Nephron progenitor cell (in vitro differentiated cells): ENCODE measurements at regions not wholly inside any gene's neighbourhood (a gene's known extent, or its start where the extent isn't known, plus 50 kb on each side); places are given as distances from the start of the nearest gene placed in this dataset.

Experiments used
- DNase-seq: peaks from one replicate; pipeline ENCODE4 v3.0.0; 2021
- H3K27ac Mint-ChIP-seq: 2 replicates; pipeline ENCODE4 v1.8.0; 2021; ENCODE audit warnings: mild to moderate bottlenecking, moderate library complexity, mixed read lengths
- H3K27me3 Mint-ChIP-seq: 2 replicates; pipeline ENCODE4 v1.8.0; 2021; ENCODE audit warnings: mild to moderate bottlenecking, low read depth, mixed read lengths; ENCODE audit not compliant: poor library complexity
- H3K36me3 Mint-ChIP-seq: 2 replicates; pipeline ENCODE4 v1.8.0; 2021; ENCODE audit warnings: low read depth, mixed read lengths
- H3K4me1 Mint-ChIP-seq: 2 replicates; pipeline ENCODE4 v1.8.0; 2021; ENCODE audit warnings: mixed read lengths
- H3K4me3 Mint-ChIP-seq: 2 replicates; pipeline ENCODE4 v1.8.0; 2021; ENCODE audit warnings: mild to moderate bottlenecking, moderate library complexity, mixed read lengths
- H3K9me3 Mint-ChIP-seq: 2 replicates; pipeline ENCODE4 v1.8.0; 2021; ENCODE audit warnings: mild to moderate bottlenecking, moderate library complexity, mixed read lengths
- TF ChIP-seq, protein P1 (sequence below): fragments of 200-600 bp; sonication (generic); IDR thresholded peaks from 2 replicates; pipeline ENCODE4 v1.5.0; 2021; ENCODE audit warnings: antibody characterized with exemption

DNA sequence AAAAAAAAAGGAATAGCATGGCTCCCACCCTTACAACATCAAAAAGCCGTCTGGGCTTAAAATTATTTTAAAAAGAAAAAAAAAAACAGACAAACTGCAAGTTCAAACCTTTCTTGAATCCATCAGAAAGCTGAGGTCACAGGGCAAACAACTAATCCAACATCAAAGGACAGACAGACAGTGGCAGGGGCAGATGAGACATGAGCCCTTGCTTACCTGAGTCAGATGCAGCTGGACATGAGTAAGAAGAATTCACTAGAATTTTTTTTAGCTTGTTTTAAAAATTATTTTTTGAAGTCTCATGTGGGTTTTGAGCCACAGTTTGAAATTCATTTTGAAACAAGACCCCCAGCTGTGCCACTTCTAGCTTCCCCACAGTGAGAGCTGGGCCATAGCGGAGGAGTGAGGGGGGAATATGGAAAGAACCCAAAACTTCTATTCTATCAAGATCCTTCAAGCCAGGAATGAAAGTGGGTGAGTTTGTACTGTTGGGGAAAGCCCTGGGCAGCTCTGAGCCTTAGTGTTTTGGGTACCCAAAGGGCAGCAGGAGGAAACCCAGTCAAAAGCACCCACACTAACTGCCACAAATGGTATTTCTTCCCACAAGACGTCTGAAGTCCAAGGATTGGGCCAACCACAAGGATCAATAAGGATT lies 111.4 kb downstream of the ATXN3L start:
- Mint-ChIP-seq H3K9me3 (peaks cover 43% of the 10 kb centered on the region), H3K4me3 (no peak overlapping the region), H3K27me3 (no peaks in the 10 kb centered on the region), H3K27ac (no peak overlapping the region), H3K4me1 (peaks cover 9% of the 10 kb centered on the region), H3K36me3 (no peaks in the 10 kb centered on the region)
- TF ChIP-seq, protein P1, sequence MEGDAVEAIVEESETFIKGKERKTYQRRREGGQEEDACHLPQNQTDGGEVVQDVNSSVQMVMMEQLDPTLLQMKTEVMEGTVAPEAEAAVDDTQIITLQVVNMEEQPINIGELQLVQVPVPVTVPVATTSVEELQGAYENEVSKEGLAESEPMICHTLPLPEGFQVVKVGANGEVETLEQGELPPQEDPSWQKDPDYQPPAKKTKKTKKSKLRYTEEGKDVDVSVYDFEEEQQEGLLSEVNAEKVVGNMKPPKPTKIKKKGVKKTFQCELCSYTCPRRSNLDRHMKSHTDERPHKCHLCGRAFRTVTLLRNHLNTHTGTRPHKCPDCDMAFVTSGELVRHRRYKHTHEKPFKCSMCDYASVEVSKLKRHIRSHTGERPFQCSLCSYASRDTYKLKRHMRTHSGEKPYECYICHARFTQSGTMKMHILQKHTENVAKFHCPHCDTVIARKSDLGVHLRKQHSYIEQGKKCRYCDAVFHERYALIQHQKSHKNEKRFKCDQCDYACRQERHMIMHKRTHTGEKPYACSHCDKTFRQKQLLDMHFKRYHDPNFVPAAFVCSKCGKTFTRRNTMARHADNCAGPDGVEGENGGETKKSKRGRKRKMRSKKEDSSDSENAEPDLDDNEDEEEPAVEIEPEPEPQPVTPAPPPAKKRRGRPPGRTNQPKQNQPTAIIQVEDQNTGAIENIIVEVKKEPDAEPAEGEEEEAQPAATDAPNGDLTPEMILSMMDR = no peak
- DNase-seq = no peak

DNA sequence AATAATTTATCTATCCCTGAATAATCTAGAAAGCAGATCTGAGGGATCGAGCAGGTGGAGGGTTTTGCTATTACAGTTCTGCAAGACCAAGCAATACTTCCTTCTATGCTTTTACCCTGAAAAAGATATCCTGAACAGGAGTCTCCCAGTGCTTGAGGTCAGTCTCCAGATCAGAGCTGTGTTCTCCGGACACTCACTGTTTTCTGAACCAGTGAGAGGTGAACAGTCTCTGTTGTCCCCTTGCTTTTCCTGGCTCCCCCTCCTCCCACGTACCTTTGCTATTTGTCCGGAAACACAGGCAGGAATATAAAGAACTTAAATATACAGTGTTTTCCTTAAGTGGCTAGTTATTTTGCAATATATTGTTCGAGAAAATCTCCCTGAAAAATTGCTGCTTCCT lies 116.6 kb downstream of the ATXN3L start:
- TF ChIP-seq, protein P1 = no peak
- DNase-seq = no peak
- Mint-ChIP-seq H3K4me1 (peaks cover 28% of the 10 kb centered on the region), H3K27ac (peak overlapping the region; percentile 53), H3K4me3 (no peak overlapping the region), H3K9me3 (peaks cover 54% of the 10 kb centered on the region), H3K36me3 (no peaks in the 10 kb centered on the region), H3K27me3 (peaks cover 2% of the 10 kb centered on the region)

DNA sequence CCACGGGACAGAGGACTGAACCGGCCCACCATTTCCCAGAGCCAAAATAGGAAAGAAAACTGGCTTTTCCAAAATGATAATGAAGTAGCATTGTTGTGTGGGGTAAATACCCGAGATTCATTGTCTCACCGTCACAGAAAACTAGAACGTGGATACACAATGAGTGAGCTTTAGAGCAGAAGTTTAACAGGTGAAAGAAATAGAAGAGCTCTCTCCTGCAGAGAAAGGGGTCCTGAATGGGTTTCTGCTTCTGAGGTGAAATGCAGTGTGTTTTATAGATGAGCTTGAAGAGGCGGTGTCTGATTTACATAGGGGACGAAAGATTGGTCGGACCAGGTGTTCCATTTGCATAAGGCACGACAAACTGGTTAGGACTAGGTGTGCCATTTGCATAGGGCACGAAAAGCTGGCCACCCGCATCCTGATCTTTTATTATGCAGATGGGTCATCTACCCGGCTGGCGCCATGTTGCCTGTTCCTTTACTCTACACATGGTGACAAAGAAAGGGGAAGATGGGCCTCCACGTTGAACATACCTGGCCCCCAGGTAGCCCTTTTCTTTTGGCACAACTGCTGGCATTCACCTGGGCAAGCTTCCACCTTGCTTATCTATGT lies 118.1 kb downstream of the ATXN3L start:
- TF ChIP-seq, protein P1 = no peak
- H3K4me3 Mint-ChIP-seq = no peak overlapping the region
- peaks cover 2% of the 10 kb centered on the region for H3K27me3 Mint-ChIP-seq
- no peak overlapping the region for H3K27ac Mint-ChIP-seq
- H3K4me1 Mint-ChIP-seq = peaks cover 28% of the 10 kb centered on the region
- DNase-seq = no peak
- H3K9me3 Mint-ChIP-seq = peaks cover 54% of the 10 kb centered on the region
- no peaks in the 10 kb centered on the region for H3K36me3 Mint-ChIP-seq

DNA sequence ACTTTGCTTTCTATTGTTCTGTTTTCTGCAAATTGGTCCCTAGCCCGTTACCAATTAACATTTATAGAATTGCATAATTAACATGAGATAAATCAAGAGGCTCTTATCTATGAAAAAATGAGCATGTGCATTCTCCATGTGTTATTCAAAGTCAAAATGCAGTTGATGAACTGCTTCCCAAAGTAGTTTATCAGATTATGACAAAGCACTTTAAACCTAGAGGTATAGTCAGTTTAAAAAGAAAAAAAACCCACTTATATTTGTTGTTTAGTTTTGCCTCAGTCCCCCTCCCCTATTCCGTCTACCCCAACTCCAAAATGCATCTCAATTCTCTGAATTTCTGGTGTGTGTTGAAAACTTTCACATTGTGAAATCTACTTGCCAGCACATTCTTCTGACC lies 119.5 kb downstream of the ATXN3L start:
- no peak for DNase-seq
- Mint-ChIP-seq H3K27ac (peak overlapping the region; percentile 9), H3K4me3 (no peak overlapping the region), H3K27me3 (peaks cover 2% of the 10 kb centered on the region), H3K9me3 (peaks cover 50% of the 10 kb centered on the region), H3K4me1 (peaks cover 28% of the 10 kb centered on the region), H3K36me3 (no peaks in the 10 kb centered on the region)
- TF ChIP-seq, protein P1 = no peak

DNA sequence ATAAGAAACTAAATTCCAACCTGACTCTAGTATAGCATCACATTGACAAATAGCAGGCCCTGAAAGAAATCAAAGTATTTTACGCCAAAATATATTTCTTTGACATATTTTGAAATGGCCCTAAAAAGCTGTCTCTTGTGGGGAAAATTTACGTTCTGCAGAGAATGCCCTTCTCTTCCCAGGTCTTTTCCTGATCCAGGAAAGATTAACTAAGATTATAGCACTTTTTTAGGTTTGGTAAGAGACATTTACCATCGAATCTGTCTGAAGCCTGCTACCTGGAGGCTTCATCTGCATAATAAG lies 121.1 kb downstream of the ATXN3L start:
- DNase-seq = no peak
- peaks cover 38% of the 10 kb centered on the region for H3K9me3 Mint-ChIP-seq
- no peak overlapping the region for H3K27ac Mint-ChIP-seq
- H3K27me3 Mint-ChIP-seq = peaks cover 2% of the 10 kb centered on the region
- TF ChIP-seq, protein P1 = no peak
- no peak overlapping the region for H3K4me3 Mint-ChIP-seq
- H3K4me1 Mint-ChIP-seq = peaks cover 27% of the 10 kb centered on the region
- H3K36me3 Mint-ChIP-seq = no peaks in the 10 kb centered on the region
